NCI-H1092 (cell line): ENCODE measurements at regions not wholly inside any gene's neighbourhood (a gene's known extent, or its start where the extent isn't known, plus 50 kb on each side); places are given as distances from the start of the nearest gene placed in this dataset.

Source experiments
- DNase-seq: peaks from one replicate; lab custom pipeline; 2025; lab: John Stamatoyannopoulos, UW

DNA sequence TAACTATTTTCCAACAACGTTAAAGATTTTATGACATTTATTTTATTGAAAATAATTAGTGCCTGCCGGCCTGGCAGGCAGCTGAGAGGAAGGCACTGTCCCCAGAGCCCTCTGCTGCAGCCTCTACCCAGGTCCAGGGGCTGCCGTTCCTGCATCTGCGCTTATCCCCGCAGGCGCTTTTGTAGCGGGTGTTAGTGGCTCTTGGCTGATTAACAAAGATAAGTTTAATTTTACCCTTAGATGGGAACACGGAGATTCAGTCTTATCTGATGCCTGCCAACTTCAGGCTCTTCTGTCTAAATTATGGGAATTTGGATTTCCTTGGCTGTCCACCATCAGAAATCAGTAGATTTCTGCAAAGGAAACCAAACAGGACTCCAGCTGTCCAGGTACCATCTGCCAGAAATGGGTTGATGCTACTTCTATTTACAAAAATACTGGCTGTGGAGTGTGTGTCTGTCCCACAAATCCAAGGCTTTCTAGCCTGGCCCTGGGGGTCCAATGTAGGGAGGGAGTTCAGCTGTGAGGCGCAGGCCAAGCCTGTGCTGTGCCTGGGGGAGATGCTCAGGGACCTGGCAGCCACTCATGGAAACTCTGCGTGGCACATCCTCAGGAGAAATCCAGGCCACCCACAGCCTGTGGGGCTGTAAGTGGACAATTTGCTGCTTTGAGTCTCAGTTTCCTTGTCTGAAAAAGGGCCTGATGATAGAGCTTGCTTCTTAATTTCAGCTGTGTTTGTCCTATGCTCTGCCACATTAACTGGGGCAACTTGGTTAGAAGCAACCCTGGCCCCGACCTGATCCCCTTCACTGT, 62.0 kb upstream of the IGFBP3 start:
- no peak for DNase-seq

- DNase-seq: no peak
Measured at GRCh38 chr7:45982132-45982531, 61.1 kb upstream of the IGFBP3 start.

- DNase-seq: no peak
Measured at GRCh38 chr7:45980973-45981372, 59.9 kb upstream of the IGFBP3 start.

DNA sequence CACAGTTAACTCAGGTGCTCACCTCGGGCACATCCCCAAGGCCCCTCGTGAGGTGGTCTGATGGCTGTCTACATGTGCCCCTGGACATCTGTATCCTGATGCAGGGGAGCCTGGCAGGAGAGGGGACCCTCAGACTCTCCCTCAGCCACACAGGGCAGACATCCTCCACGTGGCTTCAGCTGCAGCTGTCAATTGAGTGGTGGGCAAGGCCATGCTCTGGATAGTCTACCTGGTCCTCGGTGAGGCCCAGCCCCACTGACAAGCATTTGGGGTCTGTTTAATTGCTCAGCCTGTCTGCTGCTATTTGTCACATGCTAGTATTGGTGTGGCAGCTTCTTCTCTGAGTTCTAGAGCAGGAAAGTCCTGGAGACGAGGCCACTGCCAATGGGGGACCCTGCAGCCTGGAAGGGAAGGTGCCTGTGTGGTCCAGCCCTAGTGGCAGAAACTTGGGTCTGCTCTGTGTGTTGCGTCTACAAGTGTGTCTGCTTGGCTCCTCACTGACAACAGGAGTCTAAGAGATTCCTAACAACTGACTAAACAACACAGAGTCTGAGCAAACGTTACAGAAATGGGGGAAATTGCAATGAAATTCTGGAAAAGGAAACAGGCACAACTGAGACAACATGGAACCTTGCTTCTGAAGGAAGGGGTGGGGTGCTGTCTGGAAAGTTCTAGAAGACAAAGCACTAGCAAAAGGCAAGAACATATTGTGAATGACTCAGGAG, 59.3 kb upstream of the IGFBP3 start:
- DNase-seq: no peak

GRCh38 chr7:45979275-45980180, 58.5 kb upstream of the IGFBP3 start:
- no peak for DNase-seq

- DNase-seq: no peak
Measured at GRCh38 chr7:45978731-45979211, 57.7 kb upstream of the IGFBP3 start.

DNA sequence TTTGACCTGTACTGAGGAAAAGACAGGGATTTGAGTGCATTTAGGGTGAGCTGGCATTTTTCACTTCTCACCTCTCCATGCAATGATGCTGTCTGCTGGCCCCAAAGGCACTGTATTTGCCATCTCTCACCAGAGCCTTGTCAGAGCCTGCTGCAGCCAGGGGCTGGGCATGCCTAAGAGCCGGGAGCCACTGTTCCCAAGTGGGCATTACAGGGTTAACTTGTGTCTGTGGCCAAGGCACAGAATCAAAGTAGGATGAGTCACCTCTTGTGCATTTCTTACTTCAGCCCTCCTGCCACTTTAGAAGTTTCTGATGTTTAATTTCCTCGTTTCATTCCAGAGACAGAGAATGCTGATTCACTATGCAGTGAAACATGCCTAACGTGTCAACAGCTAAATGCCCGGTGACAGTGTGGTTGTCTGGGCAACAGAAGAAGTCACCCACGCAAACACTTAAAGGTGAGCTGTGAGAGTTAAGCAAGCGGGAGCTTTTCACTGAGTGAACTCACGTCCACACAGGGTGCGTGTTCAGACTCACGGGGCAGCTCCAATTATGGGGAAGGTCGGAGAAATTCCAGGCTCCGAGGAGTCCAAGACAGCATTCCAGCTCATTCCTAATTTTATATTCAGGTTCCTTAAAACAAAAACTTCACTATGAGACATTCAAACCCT, 57.1 kb upstream of the IGFBP3 start:
- DNase-seq: no peak

GRCh38 chr7:45977256-45977780, 56.2 kb upstream of the IGFBP3 start:
- DNase-seq: no peak

DNA sequence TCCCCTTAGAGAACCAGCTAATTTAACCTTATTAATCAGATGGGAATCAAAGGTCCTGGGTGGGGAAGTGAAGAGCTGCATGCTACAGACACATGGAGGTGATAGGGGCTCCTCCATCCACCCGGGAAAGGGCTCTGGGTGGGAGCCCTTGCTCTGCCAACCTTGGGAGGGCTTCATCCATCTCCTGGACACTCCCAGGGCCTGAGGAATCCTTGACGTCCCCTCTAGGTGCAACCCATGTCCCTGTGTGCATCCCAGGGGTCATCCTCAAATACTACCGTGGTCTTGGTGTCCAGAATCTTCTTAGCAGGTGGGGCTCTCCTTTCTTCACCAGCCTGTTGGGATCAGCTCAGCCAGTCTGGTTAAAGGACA, 55.4 kb upstream of the IGFBP3 start:
- no peak for DNase-seq

DNA sequence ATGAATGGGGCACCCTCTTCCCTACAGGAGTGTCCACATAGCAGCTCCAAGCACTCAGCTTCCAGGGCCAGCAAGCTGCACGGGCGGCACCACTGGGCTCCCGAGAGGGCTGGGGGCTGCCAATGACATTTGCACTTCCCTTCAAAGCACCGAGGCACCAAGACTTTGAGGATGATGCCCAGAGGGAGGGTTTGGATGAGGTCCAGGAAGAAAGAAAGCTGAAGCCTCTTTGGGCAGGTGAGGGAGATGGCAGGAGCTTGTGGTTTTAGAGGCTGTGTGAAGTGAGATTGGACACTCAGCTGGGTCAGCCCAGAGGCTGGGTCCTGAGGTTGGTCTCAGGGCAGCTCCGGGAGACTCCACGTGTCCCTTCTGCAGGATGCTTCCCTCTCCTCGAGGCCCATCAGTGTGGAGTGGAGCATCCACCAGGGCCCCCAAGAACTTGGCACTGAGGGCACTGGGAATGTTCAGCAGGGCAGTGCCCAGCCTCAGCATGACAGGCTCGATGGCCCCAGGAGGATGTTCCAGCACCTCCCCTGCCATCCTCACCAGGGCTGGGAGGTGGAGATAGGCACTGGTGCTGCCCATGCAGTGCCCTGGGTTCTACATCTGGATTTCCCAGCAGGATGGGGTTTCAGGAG, 54.9 kb upstream of the IGFBP3 start:
- DNase-seq: no peak

GRCh38 chr7:45975367-45975766, 54.3 kb upstream of the IGFBP3 start:
- no peak for DNase-seq

DNA sequence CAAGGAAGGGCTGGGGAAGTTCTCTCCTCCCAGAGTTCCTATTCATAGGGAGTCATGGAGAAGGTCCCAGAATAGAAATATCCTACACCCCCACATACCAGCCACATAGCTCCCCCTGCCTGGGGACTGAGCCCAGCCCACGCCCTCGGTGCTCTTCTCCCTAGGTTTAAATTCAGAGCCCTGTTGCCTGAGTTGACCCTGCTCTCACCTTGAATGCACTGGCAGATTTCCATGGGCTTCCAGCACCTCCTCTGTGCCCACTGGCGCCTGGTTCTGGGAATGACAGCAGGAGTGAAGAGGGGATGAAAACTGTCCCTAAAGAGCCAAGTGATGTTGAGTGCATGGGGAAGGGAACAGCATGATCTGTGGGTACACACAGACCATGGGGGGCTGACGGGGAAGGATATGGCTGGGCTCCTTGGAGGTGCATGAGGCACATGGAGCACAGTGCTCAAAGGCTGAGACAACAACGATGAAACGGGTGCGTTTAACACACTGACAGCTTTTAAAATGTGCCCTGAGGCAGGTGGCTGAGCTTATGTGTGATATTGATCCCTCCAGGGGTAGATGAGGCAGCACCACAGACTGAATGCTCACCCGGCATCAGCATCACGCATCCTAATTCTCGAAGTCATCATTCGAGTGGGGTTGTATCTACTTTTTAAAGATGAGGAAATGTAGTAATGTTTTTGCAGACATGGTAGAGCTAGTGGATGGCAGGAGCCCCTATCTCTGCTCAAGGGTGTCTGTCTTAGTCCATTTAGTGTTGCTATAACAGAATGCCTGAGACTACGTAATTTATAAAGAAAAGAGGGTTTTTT, 53.7 kb upstream of the IGFBP3 start:
- DNase-seq: no peak

- DNase-seq: no peak
Measured at GRCh38 chr7:45973725-45974532, 52.9 kb upstream of the IGFBP3 start.

GRCh38 chr7:45972629-45973312, 51.7 kb upstream of the IGFBP3 start:
- DNase-seq: no peak

DNA sequence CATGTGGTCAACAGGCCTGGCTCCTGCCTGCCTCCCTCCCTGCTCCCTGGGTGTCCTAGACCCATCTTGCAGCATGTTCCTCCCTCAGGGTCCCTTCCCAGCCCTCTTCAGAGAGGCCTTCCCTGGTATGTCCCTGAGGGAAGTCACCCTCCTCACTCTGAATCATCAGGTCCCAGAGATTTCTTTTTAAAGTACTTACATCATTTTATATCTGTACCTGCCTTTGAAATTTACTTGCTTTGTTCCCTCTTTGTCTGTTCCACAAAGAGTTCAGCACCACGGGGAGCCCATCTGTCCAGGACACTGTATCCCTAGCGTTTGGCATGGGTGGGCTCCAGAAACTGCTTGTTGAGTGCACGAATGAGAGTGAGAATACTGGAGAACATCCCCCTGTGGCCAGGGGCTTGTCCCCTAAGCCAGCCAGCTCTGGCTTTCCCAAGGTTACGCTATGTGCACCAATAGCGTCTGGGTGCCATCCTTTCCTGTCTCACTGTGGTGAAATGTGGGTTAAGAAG, 50.6 kb upstream of the IGFBP3 start:
- DNase-seq: no peak

DNA sequence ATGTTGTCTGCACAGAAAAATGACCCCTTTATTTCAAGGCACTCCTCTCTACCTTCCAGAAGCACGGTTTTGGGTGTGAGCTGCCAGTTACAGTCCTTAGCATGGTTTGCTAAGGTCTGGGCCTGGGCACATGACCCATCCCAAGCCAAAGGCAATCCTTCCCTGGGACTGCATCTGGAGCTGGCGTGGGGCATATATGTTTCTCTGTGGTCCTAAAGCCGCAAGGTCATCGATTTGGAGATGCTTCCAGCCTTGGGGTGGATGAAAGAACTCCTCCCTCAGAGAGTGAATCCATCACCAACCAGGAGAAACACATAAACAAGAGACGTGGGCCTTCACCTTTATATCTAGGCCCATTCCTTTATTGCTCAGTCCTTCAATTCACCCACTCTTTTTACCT, 50.1 kb upstream of the IGFBP3 start:
- DNase-seq: no peak
